ENCODE measurements at regions not wholly inside any gene's neighbourhood (a gene's known extent, or its start where the extent isn't known, plus 50 kb on each side); places are given as distances from the start of the nearest gene placed in this dataset.
"Not testable (repeated sequence)": the region's sequence is repeated elsewhere in the genome, so short reads cannot be mapped to it uniquely, and the experiment has no call there.

- no peak for DNase-seq (ENCODE audit: low spot score)
Measured at GRCh38 chr7:153407291-153408046, 644.7 kb upstream of the DPP6 start.

GRCh38 chr7:153408360-153409335 is 643.5 kb upstream of the DPP6 start:
- DNase-seq (ENCODE audit: low spot score): no peak

GRCh38 chr7:153409567-153410342 is 642.4 kb upstream of the DPP6 start:
- not testable (repeated sequence) for DNase-seq (ENCODE audit: low spot score)

GRCh38 chr7:153410997-153411642 is 641.1 kb upstream of the DPP6 start:
- not testable (repeated sequence) for DNase-seq (ENCODE audit: low spot score)

- not testable (repeated sequence) for DNase-seq (ENCODE audit: low spot score)
Measured at GRCh38 chr7:153412114-153412823, 639.9 kb upstream of the DPP6 start.

- not testable (repeated sequence) for DNase-seq (ENCODE audit: low spot score)
Measured at GRCh38 chr7:153412824-153413198, 639.4 kb upstream of the DPP6 start.

- no peak for DNase-seq (ENCODE audit: low spot score)
Measured at GRCh38 chr7:153413199-153413539, 639.0 kb upstream of the DPP6 start.

GRCh38 chr7:153413540-153414287 is 638.5 kb upstream of the DPP6 start:
- DNase-seq (ENCODE audit: low spot score): no peak

- no peak for DNase-seq (ENCODE audit: low spot score)
Measured at GRCh38 chr7:153414288-153414629, 637.9 kb upstream of the DPP6 start.

GRCh38 chr7:153415632-153416031 is 636.6 kb upstream of the DPP6 start:
- no peak for DNase-seq (ENCODE audit: low spot score)

- no peak for DNase-seq (ENCODE audit: low spot score)
Measured at GRCh38 chr7:153422291-153423209, 629.6 kb upstream of the DPP6 start.

GRCh38 chr7:153423210-153423590 is 629.0 kb upstream of the DPP6 start:
- DNase-seq (ENCODE audit: low spot score): no peak

GRCh38 chr7:153430931-153431330 is 621.3 kb upstream of the DPP6 start:
- no peak for DNase-seq (ENCODE audit: low spot score)

GRCh38 chr7:153432063-153432462 is 620.1 kb upstream of the DPP6 start:
- no peak for DNase-seq (ENCODE audit: low spot score)

- DNase-seq (ENCODE audit: low spot score): no peak
Measured at GRCh38 chr7:153433223-153433622, 619.0 kb upstream of the DPP6 start.

GRCh38 chr7:153440715-153441114 is 611.5 kb upstream of the DPP6 start:
- no peak for DNase-seq (ENCODE audit: low spot score)

GRCh38 chr7:153443032-153443701 is 609.0 kb upstream of the DPP6 start:
- no peak for DNase-seq (ENCODE audit: low spot score)

- DNase-seq (ENCODE audit: low spot score): no peak
Measured at GRCh38 chr7:153444641-153445040, 607.6 kb upstream of the DPP6 start.

GRCh38 chr7:153445641-153446040 is 606.6 kb upstream of the DPP6 start:
- no peak for DNase-seq (ENCODE audit: low spot score)

Measured in HuH-7 (cell line).